GM19452 (cell line): ENCODE measurements at regions not wholly inside any gene's neighbourhood (a gene's known extent, or its start where the extent isn't known, plus 50 kb on each side); places are given as distances from the start of the nearest gene placed in this dataset.
"Not testable (repeated sequence)": the region's sequence is repeated elsewhere in the genome, so short reads cannot be mapped to it uniquely, and the experiment has no call there.

ENCODE experiments used
- ATAC-seq: cut with Tn5 transposase; IDR thresholded peaks from one replicate; pipeline ENCODE4 v1.9.1; 2021; ENCODE audit not compliant: unreplicated experiment

GRCh38 chr3:72052841-72053409 lies 268.0 kb upstream of the PROK2 start:
- ATAC-seq, result no peak

DNA sequence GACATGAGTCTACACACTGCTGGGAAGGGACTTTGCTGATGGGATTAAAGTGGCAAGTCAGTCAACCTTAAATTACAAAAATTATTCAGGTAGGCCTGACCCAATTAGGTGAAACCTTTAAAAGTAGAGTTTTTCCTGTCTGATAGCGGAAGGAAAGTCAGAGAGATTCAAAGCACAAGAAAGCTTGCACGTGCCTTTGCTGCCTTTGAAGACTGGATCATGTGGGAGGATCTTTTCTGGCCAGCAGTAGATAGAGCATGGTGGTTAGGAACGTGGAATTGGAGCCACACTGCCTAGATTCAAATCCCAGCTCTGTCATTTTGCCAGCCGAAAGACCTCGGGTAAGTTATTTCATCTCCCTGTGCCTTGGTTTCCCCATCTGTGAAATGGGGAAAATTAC lies 265.8 kb upstream of the PROK2 start:
- ATAC-seq, result no peak

DNA sequence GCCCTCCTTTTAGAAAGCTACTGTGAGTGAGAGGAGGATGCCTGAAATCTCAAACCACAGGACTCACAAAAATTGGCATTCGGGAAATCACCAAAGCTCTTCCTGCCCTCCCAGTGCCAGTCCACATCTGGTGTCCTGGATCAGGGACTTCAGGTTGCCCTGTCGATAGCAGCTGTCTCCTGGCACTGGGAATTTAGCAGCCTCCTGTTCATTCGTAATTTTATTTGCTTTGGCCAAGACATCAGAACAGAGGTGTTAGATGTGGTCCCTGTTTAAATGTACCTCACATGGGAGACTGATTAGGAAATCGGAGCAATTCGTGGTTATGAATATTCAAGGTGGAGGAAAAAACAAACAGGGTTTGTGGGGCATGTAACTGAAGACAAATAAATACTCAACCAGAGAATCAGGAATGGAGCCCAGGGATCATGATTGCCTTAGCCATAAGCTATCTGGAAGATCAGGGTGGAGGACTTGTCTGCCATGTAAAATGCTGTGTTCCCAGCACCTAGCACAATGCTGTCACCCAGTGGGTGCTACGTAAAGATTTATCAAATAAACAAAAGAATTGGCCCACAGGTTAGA lies 265.2 kb upstream of the PROK2 start:
- ATAC-seq, result no peak

DNA sequence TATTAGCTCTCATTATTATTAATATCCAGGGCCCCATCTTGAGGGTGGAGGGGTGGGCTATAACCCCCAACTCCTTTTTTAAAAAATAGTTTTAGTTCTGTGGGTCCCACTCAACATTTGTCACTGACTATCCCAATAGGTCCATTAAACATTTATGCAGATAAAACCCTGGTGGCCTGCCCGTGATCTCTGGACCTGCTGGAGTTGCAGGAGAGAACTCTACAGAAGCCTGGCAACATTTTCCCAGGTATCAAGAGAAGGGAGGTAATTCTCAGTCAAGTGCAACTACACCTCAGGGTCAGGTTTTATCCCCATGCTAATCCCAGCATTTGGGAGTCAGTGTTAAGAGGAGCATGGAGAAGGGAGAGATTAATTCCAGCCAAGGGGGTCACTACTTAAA lies 264.4 kb upstream of the PROK2 start:
- no peak for ATAC-seq

- ATAC-seq, result no peak
Observed at GRCh38 chr3:72048873-72049272, 263.9 kb upstream of the PROK2 start.

DNA sequence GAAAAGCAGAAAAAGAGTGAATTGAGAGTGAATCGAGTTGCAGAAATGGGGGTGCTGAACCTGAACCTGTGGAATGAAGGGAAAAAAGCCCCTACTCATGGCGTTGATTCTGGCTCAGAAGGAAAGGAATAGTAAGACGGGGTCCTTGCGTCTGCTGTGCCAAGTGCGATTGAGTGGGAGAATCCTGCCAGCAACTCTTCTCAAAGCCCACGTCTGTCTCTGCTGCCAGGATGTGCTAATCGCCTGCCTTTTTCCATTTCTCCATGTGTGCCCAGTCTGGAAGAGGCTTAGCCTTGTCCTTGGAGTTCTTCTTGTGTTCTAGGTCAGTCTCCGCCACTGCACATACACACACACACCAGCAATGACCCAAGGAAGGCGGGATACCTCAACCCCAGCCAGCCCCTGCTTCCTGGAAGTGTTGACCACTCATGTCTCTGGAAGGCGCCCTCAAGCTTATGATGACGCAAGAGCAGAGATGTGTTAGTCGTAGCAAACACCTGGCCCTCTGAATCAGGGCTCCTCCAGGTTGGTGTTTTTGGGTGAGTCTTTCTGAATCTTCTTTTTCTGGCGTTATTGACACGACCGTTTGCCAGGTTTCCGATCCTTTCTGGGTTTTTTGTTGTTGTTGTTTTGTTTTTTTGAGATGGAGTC lies 262.4 kb upstream of the PROK2 start:
- ATAC-seq, result no peak

GRCh38 chr3:72044231-72044855 lies 259.4 kb upstream of the PROK2 start:
- ATAC-seq, result no peak

DNA sequence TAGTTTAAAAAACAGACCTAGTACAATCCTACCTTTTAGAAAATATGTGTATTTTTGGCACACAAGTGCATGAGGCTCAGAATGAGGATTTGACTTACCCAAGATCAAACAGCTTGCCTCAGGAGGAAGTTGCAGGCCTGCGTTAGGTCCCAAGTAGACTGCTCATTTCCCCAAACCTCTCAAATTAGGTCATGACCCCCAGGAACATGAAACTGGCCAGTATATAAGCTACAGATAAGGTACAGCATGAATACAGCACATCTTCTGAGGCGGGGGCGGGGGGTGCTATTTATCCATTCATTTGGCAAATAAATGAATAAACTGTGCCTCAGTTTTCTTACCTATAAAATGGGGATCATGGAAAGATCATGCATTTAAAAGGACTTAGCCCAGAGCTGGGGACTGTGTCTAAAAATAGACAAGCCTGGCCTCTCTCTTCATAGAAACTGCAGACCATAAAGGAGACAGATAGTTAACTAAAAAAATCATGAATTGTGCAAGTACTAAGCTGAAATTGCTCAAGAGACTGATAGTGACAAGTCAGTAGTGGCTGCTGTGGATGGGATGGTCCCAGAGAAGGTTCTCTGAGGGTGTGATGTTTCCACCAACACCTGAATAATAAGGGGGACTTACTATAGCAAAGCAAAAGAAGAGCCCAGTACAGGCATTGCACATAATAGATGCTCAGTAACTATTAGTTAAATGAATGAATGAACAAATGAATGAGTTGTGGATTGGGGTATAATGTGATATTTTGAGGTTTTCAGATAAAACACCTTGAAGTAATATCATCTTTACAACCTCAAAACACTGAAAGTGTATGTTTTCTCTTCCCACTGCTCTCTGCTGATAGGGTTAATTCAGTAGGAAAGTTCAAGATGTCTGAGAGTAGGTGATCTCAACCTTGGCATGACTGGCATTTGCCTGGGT lies 258.5 kb upstream of the PROK2 start:
- no peak for ATAC-seq

- ATAC-seq, result no peak
Observed at GRCh38 chr3:72042397-72043203, 257.7 kb upstream of the PROK2 start.

DNA sequence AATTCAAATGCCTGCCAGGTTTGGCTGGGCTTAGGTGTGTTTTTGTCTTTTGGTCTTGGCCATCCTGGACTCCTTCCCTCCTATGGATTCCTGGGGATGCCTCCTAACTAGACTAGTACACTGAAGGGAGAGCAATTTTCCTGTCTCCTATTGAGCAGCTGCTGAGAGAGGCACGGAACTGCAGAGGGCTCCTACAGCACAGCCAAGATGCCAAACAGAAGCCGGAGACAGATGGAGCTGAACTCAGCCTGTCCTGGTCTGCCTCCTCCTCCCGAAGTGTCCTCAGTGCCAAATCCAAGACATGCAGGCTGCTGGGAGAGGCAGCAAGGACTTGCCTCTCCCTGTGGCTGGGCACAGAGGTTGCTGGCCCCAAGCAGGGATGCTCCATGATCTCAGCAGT lies 256.6 kb upstream of the PROK2 start:
- ATAC-seq, result no peak

DNA sequence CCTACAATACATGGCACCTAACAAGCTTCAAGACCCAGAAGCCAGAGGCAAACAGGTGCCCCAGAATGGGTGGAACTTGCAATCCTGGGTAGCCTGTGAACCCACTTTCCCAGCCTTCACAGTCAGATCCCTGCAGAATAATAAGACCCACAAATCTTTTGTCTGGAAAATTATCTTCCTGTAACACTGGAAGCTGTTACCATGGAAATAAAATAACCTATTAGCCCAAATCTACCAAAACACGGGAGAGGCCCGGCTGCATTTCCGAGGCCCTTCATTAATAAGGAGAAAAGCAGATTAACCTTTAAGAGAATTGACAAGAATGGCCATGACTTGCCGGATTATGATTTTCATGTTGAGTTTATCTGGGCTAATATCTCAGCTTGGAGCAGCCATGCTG lies 256.1 kb upstream of the PROK2 start:
- no peak for ATAC-seq

DNA sequence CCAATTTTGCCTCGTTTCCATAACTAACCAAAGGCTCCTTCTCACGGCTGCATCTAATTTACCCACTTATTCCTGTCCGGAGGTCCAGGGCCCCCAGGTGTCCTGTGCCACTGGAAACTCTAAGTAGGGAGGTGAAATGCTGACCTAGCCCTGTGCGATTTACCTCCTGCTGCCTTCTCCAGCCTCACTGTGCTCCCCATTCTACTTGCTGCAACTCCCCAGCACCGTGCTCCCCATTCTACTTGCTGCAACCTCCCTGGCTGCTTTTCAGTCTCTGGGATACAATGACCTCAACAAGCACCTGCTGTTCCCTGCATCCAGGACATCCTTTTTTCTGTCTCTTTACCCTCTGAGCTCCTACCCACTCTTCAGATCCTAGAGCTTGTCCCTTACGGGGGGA lies 254.7 kb upstream of the PROK2 start:
- ATAC-seq, result no peak

DNA sequence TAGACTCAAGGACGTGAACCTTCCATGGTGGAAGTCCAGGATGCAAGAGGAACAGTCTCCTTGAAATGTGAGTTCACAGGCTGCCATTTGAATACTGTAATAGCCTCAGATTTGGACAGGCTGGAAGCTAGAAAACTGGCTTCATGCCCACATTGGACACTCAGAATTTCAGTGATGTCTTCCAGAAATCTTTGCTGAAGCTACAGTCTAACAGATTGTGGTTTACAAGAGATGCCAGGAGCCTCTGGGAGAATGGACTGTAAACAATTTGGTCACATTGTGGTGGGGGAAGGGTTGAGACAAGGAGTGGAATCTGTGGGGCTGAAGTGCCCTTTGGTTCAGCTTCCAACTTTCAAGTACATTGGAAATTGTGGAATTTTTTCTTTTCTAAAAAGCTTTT lies 252.0 kb upstream of the PROK2 start:
- ATAC-seq, result no peak

DNA sequence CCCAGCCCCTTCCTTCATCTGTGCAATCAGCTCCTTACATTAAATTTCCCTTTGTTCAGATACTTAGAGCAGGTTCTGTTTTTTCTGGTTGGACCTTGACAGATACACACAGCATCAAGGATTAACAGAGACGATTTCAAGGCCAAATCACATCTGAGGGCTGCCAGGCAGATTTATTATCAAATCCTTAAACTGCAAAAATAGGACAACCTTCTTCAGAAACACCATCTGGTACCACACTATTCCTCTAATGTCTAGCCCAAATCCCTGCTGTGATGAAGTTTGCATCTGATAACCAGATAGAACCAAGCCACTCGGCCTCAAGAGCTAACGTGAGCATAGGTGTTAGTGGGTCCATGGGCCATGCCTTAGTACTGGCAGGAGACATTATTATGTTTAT lies 250.7 kb upstream of the PROK2 start:
- no peak for ATAC-seq

DNA sequence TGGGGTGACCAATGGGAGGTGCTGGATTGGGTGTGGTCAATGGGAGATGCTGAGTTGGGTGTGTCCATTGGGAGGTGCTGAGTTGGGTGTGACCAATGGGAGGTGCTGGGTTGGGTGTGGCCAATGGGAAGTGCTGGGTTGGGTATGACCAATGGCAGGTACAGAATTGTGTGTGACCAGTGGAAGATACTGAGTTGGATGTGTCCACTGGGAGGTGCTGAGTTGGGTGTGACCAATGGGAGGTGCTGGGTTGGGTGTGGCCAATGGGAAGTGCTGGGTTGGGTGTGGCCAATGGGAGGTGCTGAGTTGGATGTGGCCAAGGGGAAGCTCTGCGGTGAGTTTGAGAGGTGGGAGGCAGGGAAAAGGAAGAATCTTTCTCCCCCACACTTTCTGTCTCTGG lies 250.0 kb upstream of the PROK2 start:
- ATAC-seq, result no peak

- no peak for ATAC-seq
Observed at GRCh38 chr3:72033666-72034428, 248.9 kb upstream of the PROK2 start.

DNA sequence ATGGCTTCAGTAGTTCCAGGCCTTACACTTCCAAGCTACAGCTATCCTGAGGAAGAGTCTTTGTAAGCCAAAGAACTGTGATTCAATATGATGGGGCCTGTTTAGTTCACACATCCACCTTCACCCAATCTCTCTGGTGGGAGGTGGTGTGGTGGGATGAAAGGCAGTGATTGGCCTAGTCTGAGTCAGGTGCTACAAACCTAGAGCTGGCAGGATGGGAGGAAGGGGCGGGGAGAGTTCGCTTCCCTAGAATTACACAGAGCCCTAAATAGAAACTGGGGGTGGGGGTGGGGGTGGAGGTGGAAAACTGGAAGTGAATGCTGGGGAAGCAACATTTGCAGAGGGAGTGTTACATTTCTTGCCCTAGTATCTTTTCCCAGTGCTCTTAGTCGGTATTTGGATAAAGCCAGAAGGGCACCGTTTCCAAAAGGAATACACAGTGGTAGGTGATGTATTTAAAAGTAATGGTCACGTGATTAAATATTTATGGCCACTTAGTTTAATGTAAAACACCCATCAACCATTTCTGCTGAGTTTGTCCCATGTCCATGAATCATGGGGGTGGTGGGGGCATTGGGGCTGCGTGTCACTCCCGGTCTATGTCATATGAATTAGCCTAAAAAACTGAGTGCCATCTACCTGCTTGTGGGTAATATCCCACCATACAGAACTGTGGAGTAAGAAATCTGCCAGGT lies 247.6 kb upstream of the PROK2 start:
- no peak for ATAC-seq

- no peak for ATAC-seq
Observed at GRCh38 chr3:72031581-72031980, 246.6 kb upstream of the PROK2 start.

DNA sequence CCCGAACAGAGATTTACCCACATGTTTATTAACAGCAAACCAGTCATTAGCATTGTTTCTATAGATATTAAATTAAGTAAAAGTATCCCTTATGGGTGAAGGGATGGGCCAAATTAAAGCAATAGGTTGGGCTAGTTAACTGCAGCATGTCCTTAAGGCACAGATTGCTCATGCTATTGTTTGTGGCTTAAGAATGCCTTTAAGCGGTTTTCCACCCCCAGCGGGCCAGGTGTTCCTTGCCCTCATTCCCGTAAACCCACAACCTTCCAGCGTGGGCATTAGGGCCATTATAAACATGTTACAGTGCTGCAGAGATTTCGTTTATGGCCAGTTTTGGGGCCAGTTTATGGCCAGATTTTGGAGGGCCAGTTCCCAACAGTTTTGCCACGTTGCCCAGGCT lies 245.3 kb upstream of the PROK2 start:
- not testable (repeated sequence) for ATAC-seq
